ENCODE measurements at regions not wholly inside any gene's neighbourhood (a gene's known extent, or its start where the extent isn't known, plus 50 kb on each side); places are given as distances from the start of the nearest gene placed in this dataset.

DNA sequence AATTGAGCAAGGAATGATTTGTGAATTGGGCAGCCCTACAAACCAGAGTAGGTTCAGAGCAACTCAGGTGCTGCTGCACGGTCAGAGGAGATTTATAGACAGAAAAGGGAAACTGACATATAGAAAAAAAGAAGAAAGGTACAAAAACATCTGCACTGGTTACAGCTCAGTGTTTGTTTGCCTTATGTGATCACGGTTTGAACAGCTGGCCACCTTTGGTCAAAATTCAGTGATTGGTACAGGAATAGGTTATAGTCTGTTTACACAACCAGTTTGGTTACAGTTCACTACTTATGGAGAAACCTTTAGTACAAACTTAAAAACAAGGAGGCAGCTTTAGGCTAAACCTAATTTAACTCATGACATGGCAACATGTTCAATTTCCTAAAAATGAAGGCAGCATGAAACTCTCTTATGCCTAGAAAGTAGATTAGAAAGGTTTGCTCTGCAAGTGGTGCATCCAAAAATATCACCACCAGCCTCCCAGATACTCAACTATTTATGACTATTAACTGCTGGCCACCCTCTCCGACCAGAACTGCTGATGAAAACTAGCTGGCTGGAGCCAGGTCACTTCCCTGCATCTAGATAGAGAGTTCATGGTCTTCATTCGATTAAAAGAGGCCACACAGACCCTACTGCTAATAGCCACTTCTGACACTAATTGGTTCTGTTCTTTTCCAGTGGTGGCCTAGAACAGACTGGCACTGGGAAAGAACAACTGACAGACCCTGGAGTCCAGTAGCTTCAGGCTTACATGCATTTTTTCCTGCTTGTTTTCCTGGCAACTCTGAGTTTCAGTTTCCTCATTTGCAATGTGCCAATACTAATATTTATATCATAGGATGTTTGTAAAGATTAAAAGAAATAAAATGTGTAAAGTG is 548.0 kb downstream of the CCSER2 start:
- TF ChIP-seq, protein P1, sequence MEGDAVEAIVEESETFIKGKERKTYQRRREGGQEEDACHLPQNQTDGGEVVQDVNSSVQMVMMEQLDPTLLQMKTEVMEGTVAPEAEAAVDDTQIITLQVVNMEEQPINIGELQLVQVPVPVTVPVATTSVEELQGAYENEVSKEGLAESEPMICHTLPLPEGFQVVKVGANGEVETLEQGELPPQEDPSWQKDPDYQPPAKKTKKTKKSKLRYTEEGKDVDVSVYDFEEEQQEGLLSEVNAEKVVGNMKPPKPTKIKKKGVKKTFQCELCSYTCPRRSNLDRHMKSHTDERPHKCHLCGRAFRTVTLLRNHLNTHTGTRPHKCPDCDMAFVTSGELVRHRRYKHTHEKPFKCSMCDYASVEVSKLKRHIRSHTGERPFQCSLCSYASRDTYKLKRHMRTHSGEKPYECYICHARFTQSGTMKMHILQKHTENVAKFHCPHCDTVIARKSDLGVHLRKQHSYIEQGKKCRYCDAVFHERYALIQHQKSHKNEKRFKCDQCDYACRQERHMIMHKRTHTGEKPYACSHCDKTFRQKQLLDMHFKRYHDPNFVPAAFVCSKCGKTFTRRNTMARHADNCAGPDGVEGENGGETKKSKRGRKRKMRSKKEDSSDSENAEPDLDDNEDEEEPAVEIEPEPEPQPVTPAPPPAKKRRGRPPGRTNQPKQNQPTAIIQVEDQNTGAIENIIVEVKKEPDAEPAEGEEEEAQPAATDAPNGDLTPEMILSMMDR (conservative IDR thresholded peaks at IDR 0.05; ENCODE audit: low read length) = no peak
- no peak for TF ChIP-seq EZH2phosphoT487 (IDR thresholded peaks at IDR 0.05; ENCODE audit: borderline replicate concordance)

Measured in Loucy (cell line).